HUES64 (cell line): ENCODE measurements at regions not wholly inside any gene's neighbourhood (a gene's known extent, or its start where the extent isn't known, plus 50 kb on each side); places are given as distances from the start of the nearest gene placed in this dataset.
"Not testable (repeated sequence)": the region's sequence is repeated elsewhere in the genome, so short reads cannot be mapped to it uniquely, and the experiment has no call there.

Experiments
- H3K27ac ChIP-seq: 2 replicates; pipeline ENCODE4 v1.7.0; 2013; ENCODE audit warnings: low read depth, low read length, inconsistent platforms
- H3K27me3 ChIP-seq: 2 replicates; pipeline ENCODE4 v1.6.1; 2013; ENCODE audit warnings: mild to moderate bottlenecking, low read length; ENCODE audit not compliant: insufficient read depth
- H3K36me3 ChIP-seq: 2 replicates; pipeline ENCODE4 v1.6.1; 2013; ENCODE audit warnings: mild to moderate bottlenecking, low read length; ENCODE audit not compliant: insufficient read depth
- H3K4me1 ChIP-seq: 2 replicates; pipeline ENCODE4 v1.6.1; 2013; ENCODE audit warnings: mild to moderate bottlenecking, low read length, moderate library complexity; ENCODE audit not compliant: insufficient read depth
- H3K4me3 ChIP-seq: 2 replicates; pipeline ENCODE4 v1.5.1; 2013; ENCODE audit warnings: mild to moderate bottlenecking, low read length, moderate library complexity
- H3K9ac ChIP-seq: 2 replicates; pipeline ENCODE4 v1.6.1; 2013; ENCODE audit warnings: mild to moderate bottlenecking, low read depth, low read length
- H3K9me3 ChIP-seq: 2 replicates; pipeline ENCODE4 v1.6.1; 2013; ENCODE audit warnings: low read depth, low read length; ENCODE audit not compliant: insufficient read depth
- WGBS: fragments of 150-250, 120-280 bp; methylation state at CpG from one replicate; pipeline ENCODE4 v1.1.7; 2013; ENCODE audit warnings: missing lambda C conversion rate; 5-methylcytosine and 5-hydroxymethylcytosine counted together

DNA sequence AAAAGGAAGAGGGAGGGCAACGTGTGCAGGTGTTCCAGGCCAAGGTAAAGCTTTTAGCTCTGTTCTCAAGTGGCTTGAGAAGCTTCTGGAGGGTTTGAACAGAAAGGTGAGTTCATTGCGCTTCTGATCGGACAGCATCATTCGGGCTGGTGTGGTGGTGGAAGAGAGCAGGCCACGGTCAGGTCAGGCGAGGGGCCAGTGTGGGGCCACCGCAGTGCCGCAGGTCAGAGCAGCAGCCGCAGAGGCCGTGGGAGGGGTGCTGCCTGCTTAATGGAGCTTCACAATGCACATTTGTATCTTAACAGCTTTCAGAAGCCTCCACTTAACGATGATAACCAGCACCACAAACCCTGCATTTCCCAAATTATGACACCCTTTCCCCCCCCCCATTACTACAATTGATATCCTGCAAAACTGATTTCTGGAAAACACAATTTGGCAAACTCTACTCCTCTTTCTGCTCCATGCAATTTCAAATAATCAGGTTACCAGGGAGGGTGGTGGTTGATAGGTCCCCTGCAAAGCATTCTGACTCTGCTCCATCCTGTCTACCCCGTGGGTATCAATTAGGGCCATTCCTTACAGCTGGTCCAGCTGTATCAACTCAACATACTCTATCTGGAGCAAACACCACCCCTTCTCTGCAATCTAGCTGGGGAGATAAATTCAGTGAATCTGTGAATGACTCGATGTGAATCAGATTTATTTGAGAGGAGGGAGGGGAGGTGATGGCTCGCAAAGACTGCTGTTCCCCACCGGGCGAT is 162.9 kb downstream of the ACTR3B start:
- H3K4me3 ChIP-seq = no peak overlapping the region
- WGBS = 92% methylated on average over 16 of the region's 16 CpGs
- no peaks in the 10 kb centered on the region for H3K9me3 ChIP-seq
- H3K27ac ChIP-seq = no peak overlapping the region
- H3K9ac ChIP-seq = no peak overlapping the region
- H3K36me3 ChIP-seq = no peaks in the 10 kb centered on the region
- 0 out of 2 replicates have a peak, but pooled peaks cover 6% of the 10 kb centered on the region for H3K4me1 ChIP-seq
- peaks cover 34% of the 10 kb centered on the region for H3K27me3 ChIP-seq

DNA sequence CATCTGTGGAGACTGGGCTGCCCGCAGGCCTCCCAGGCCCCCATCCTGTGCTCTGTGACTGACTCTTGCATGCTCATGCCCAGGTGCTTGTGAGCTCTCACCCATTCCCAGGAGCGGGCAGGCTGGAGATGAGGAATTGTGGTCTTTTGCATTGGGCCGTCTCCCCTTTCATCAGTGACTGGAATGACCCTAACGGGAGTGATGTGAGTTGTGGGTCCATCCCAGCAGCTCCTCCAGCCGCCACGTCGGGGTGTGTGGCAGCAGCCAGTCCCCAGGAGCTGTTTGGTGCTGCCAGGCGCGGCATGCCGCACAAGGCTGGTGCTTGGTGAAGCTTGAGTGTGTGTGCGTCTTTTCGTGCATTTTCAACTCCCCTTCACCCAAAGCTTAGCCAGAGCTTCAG is 164.2 kb downstream of the ACTR3B start:
- H3K36me3 ChIP-seq = no peaks in the 10 kb centered on the region
- no peak overlapping the region for H3K27ac ChIP-seq
- H3K27me3 ChIP-seq = peaks cover 34% of the 10 kb centered on the region
- WGBS = 92% methylated on average over 12 of the region's 12 CpGs
- H3K4me3 ChIP-seq = no peak overlapping the region
- 0 out of 2 replicates have a peak, but pooled peaks cover 6% of the 10 kb centered on the region for H3K4me1 ChIP-seq
- no peaks in the 10 kb centered on the region for H3K9me3 ChIP-seq
- H3K9ac ChIP-seq = no peak overlapping the region

DNA sequence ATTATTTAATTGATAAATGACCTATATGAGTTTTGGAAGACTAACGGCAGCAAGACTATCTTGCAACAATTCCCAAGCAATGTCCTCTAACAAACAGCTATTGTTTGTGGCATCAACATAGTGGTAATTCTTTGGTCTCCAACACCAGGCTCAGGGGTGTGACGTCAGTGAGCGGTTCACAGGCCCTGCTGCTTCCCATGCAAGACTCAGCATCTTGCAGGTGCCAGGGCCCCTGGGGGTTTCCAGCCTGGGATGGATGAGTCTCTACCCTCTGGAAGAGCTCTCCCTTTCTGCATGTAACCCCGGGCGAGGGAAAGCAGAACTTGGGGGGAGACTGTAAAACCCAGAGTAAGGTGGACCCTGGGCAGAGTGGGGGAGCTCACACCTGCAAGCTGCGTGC is 164.7 kb downstream of the ACTR3B start:
- H3K9me3 ChIP-seq = no peaks in the 10 kb centered on the region
- no peak overlapping the region for H3K9ac ChIP-seq
- 82% methylated on average over 6 of the region's 6 CpGs for WGBS
- H3K36me3 ChIP-seq = no peaks in the 10 kb centered on the region
- H3K27me3 ChIP-seq = peaks cover 34% of the 10 kb centered on the region
- no peak overlapping the region for H3K27ac ChIP-seq
- no peak overlapping the region for H3K4me3 ChIP-seq
- 0 out of 2 replicates have a peak, but pooled peaks cover 6% of the 10 kb centered on the region for H3K4me1 ChIP-seq

DNA sequence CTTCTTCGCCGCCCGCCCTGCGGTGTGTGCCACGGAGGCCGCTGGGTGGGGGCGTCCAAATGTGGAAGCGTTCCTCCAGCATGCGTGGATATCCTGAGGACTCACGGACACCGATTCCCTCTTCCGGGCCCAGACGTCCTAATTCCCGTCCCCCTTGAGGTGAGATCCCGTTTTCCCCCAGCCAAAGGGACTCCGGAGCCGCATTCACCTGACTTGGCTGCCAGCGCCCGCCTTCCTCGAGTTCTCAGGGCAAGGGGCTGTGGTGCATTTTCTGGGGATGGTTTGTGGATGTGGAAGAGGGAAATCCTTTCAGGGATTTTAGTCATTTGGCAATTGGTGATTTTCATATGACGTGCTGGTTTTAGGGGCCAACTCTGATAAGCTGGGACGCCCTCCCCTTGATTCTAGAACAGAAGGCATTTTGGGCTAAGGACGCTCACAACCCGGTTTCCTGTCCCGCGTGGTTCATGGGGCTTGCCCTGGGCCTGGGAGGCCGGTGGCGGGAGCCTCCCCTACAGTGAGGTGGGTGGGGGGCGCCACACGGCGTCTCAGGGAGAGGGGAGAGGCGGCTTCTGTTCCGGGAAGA is 165.4 kb downstream of the ACTR3B start:
- H3K27me3 ChIP-seq = peaks cover 34% of the 10 kb centered on the region
- H3K4me3 ChIP-seq = peak overlapping the region; percentile 67
- 28% methylated on average over 33 of the region's 33 CpGs for WGBS
- 0 out of 2 replicates have a peak, but pooled peaks cover 6% of the 10 kb centered on the region for H3K4me1 ChIP-seq
- no peaks in the 10 kb centered on the region for H3K36me3 ChIP-seq
- no peaks in the 10 kb centered on the region for H3K9me3 ChIP-seq
- H3K27ac ChIP-seq = no peak overlapping the region
- H3K9ac ChIP-seq = peak overlapping the region; percentile 65

DNA sequence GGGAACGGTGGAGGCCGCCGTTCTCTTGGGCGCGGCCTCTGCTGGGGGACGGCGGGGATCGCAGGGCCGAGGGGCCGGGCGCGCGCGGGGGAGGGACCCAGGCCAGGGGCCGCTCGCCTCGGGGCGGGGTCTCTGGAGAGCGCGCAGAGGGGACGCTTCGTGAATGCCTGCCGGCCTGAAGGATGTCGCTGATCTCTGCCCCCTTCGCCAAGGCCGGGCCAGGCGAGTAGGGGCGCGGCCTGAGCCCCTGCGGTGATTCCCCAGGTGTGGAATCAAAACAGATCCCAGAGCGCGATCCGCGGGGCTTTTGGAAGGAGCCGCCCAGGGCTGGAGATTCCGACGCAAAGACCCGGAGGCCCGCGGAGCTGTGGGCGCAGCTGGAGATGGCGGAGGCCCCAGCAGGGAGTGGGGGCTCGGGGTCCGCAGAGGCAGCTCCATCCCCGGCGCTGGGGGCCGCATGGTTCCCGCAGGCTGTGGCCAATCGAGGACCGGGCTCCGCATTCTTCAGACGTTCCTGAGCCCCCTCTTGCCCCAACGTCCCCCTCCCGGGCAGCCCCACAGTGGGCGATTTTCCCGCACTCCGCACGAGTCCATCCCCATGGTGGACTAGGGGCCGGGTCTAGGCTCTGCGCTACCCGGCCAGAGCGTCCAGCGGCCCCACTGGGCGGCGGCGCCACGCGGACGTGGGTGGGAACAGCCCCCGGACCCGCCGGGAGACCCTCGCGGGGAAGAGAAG is 166.0 kb downstream of the ACTR3B start:
- H3K4me1 ChIP-seq = 0 out of 2 replicates have a peak, but pooled peaks cover 6% of the 10 kb centered on the region
- H3K27ac ChIP-seq = no peak overlapping the region
- H3K4me3 ChIP-seq = peak overlapping the region; percentile 67
- H3K9ac ChIP-seq = peak overlapping the region; percentile 65
- H3K27me3 ChIP-seq = peaks cover 34% of the 10 kb centered on the region
- no peaks in the 10 kb centered on the region for H3K36me3 ChIP-seq
- H3K9me3 ChIP-seq = no peaks in the 10 kb centered on the region
- under 1% methylated on average over 74 of the region's 74 CpGs for WGBS

DNA sequence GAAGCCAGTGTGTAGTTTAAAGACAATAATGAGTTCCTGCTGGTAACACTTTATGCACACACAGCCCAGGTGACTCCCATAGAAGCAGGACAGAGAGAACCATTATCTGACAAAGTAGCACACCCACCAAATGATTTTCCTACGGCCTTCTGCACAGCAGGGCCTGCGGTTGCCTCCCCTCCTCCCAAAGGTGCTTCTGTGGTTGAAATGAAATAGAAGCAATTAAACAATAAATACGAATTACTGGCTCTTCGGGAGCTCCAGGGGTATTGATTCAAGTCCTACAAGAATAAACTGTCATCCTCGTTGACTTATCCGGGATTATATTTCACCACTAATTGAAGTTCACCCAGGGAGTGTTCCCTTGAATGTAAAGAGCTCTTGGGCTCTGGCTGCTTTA is 172.1 kb downstream of the ACTR3B start:
- 94% methylated on average over 6 of the region's 6 CpGs for WGBS
- Histone ChIP-seq H3K27ac (no peak overlapping the region), H3K9ac (no peak overlapping the region), H3K27me3 (peaks cover 3% of the 10 kb centered on the region; the same call in 1 of the 2 replicates), H3K4me1 (peaks cover 9% of the 10 kb centered on the region), H3K4me3 (no peak overlapping the region), H3K36me3 (no peaks in the 10 kb centered on the region), H3K9me3 (no peaks in the 10 kb centered on the region)

DNA sequence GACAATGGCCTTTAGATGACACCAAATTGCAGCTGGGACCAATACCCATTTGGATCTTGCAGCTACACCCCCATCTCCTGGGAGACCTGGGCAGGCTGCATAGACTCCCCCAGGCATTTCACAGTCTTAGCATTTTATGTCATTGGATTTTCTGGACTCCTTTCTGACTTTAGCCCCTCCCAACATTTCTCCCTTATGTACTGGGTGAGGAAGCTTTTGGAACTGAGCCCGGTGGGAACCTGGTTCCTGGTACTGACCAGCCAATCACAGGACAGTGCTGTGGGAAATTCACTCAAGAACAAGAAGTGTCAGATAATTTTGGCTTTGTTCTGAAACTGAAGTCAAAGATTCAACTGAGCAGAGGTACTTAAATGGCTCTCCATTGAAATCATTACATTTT is 177.7 kb downstream of the ACTR3B start:
- WGBS = 96% methylated on average over 1 of the region's 1 CpG
- Histone ChIP-seq H3K27me3 (no peaks in the 10 kb centered on the region), H3K9ac (no peak overlapping the region), H3K27ac (no peak overlapping the region), H3K4me3 (no peak overlapping the region), H3K9me3 (no peaks in the 10 kb centered on the region), H3K4me1 (peaks cover 9% of the 10 kb centered on the region), H3K36me3 (no peaks in the 10 kb centered on the region)

DNA sequence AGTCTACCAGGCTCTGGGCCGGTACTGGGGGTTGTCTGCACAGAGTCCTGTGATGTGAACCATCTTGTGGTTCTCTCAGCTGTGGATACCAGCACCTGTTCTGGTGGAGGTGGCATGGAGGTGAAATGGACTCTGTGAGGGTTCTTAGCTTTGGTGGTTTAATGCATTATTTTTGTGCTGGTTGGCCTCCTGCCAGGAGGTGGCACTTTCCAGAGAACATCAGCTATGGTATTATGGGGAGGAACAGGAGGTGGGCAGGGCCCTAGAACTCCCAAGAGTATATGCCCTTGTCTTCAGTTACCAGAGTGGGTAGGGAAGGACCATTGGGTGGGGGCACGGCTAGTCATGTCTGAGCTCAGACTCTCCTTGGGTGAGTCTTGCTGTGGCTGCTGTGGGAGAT is 187.1 kb downstream of the ACTR3B start:
- not testable (repeated sequence) for H3K36me3 ChIP-seq, H3K9ac ChIP-seq, H3K27ac ChIP-seq, H3K9me3 ChIP-seq, H3K4me1 ChIP-seq, H3K4me3 ChIP-seq, H3K27me3 ChIP-seq
- 94% methylated on average over 2 of the region's 2 CpGs for WGBS

DNA sequence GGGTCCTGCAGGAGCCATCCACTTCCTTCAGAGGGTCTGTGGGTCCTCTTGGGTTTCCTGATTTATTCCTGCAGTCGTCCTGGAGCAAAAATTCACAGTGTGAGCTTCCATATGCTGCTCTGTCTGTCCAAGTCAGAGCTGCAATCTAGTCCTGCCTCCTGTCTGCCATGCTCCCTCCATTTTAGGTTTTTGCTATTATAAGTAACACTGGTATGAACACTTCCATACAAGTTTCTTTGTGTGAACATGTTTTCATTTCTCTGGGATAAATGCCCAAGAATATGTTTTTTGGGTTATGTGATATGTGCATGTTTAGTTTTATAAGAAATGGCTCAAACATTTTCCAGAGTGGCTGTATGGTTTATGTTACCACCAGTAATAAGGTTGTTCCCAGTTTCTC is 188.1 kb downstream of the ACTR3B start:
- Histone ChIP-seq H3K4me3 (no peak overlapping the region), H3K27ac (no peak overlapping the region), H3K36me3 (no peaks in the 10 kb centered on the region), H3K27me3 (no peaks in the 10 kb centered on the region), H3K4me1 (no peaks in the 10 kb centered on the region), H3K9me3 (no peaks in the 10 kb centered on the region), H3K9ac (no peak overlapping the region)
- 77% methylated on average over 1 of the region's 1 CpG for WGBS

DNA sequence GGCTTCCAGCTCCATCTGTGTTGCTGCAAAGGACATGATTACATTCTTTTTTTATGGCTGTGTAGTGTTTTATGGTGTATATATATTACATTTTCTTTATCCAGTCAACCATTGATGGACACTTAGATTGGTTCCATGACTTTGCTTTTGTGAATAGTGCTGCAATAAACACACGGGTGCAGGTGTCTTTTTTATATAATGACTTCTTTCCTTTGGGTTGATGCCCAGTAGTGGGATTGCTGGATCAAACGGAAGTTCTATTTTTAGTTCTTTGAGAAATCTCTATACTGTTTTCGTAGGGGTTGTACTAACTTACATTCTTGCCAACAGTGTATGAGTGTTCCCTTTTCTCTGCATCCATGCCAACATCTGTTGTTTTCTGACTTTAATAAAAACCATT is 189.7 kb downstream of the ACTR3B start:
- no peak overlapping the region for H3K9ac ChIP-seq
- H3K27me3 ChIP-seq = no peaks in the 10 kb centered on the region
- H3K36me3 ChIP-seq = no peaks in the 10 kb centered on the region
- no peaks in the 10 kb centered on the region for H3K9me3 ChIP-seq
- 71% methylated on average over 3 of the region's 3 CpGs for WGBS
- no peaks in the 10 kb centered on the region for H3K4me1 ChIP-seq
- no peak overlapping the region for H3K27ac ChIP-seq
- no peak overlapping the region for H3K4me3 ChIP-seq

DNA sequence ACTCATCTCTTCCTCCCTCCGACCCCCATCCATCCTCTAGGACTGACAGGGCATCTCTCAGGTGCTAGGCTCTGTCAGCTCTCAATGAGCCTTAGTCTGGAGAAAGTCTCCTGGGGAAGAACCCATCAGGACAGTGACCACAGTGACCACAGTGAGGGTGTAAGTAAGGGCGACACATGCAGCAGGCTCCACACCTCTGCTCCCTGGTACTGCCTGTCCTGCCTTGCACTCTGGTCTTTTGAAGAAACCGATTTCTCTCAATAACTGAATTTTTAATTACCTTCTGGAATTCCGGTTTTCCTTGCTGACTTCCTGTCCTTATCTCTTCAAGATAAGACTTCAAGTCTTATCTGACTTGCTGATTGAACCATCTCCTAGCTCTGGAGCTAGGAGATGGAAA is 190.2 kb downstream of the ACTR3B start:
- Histone ChIP-seq H3K4me3 (no peak overlapping the region), H3K27ac (no peak overlapping the region), H3K4me1 (no peaks in the 10 kb centered on the region), H3K9ac (no peak overlapping the region), H3K27me3 (no peaks in the 10 kb centered on the region), H3K9me3 (no peaks in the 10 kb centered on the region), H3K36me3 (no peaks in the 10 kb centered on the region)
- WGBS = 92% methylated on average over 4 of the region's 4 CpGs
